ENCODE measurements at regions not wholly inside any gene's neighbourhood (a gene's known extent, or its start where the extent isn't known, plus 50 kb on each side); places are given as distances from the start of the nearest gene placed in this dataset.

- Histone ChIP-seq H3K4me3 (ENCODE audit: low read depth, low read length) (no peak overlapping the region), H3K36me3 (ENCODE audit: control insufficient read depth, insufficient read depth, low read length) (no peaks in the 10 kb centered on the region), H3K9me3 (no peaks in the 10 kb centered on the region), H3K4me1 (no peaks in the 10 kb centered on the region), H3K27me3 (replicated peaks; ENCODE audit: control insufficient read depth, insufficient read depth, low read length) (no peaks in the 10 kb centered on the region)
- intact Hi-C loops (cut with micrococcal nuclease; ENCODE audit: unreplicated experiment), result no loop called here
- Mint-ChIP-seq H3K36me3 (ENCODE audit: insufficient read depth, unreplicated experiment) (no peaks in the 10 kb centered on the region), H3K4me1 (ENCODE audit: low read depth, unreplicated experiment) (no peaks in the 10 kb centered on the region), H3K4me3 (ENCODE audit: unreplicated experiment) (no peak overlapping the region), H3K9me3 (ENCODE audit: unreplicated experiment) (no peaks in the 10 kb centered on the region), H3K27me3 (ENCODE audit: insufficient read depth, unreplicated experiment) (peaks cover 10% of the 10 kb centered on the region), H3K27ac (ENCODE audit: unreplicated experiment) (no peak overlapping the region)
- no peak for DNase-seq
- POLR2A ChIA-PET, result no interaction called here
- no TSS peak for BruUV-seq (replicated peaks)
- no peak for TF ChIP-seq CTCF (IDR thresholded peaks at IDR 0.05; ENCODE audit: insufficient read depth in 1 of 2, low read depth in 1 of 2, low read length in 1 of 2, severe bottlenecking in 1 of 2, unreplicated experiment in 1 of 2)
- CTCF ChIA-PET, result no interaction called here
These were observed 228.4 kb downstream of the IRF8 start for GRCh38 chr16:86127366-86127765.

DNA sequence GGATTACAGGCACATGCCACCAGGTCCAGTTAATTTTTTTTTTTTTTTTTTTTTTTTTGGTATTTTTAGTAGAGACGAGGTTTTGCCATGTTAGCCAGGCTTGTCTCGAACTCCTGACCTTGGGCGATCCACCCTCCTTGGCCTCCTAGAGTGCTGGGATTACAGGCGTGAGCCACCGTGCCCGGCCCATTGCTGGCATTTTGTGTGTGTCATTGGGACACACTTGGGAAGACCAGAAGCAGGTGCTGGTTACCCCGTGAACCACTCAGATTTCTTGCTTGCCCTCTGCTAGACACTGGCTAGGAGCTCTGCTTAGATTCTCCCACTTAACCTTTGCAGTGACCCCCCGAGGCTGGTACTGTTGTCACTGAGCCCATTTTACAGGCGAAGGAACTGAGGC, 229.3 kb downstream of the IRF8 start:
- peaks cover 9% of the 10 kb centered on the region for H3K27me3 Mint-ChIP-seq (ENCODE audit: insufficient read depth, unreplicated experiment)
- POLR2A ChIA-PET, result no interaction called here

DNA sequence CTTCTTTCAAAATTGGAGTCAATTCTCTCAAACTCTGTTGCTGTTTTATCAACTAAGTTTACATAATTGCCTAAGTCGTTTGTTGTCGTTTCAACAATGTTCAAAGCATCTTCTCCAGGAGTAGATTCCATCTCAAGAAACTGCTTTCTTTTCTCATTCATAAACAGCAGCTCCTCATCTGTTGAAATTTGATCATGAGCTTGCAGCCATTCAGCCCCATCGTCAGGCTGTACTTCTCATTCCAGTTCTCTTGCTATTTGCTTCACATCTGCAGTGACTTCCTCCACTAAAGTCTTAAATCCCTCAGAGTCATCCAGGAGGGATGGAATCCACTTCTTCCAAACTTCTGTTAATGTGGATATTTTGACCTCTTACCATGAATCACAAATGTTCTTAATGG, 230.6 kb downstream of the IRF8 start:
- intact Hi-C loops (cut with micrococcal nuclease; ENCODE audit: unreplicated experiment), result no loop called here
- TF ChIP-seq CTCF (IDR thresholded peaks at IDR 0.05; ENCODE audit: insufficient read depth in 1 of 2, low read depth in 1 of 2, low read length in 1 of 2, severe bottlenecking in 1 of 2, unreplicated experiment in 1 of 2), result no peak
- Histone ChIP-seq H3K4me1 (no peaks in the 10 kb centered on the region), H3K36me3 (ENCODE audit: control insufficient read depth, insufficient read depth, low read length) (no peaks in the 10 kb centered on the region), H3K27me3 (replicated peaks; ENCODE audit: control insufficient read depth, insufficient read depth, low read length) (no peaks in the 10 kb centered on the region), H3K4me3 (ENCODE audit: low read depth, low read length) (no peak overlapping the region), H3K9me3 (no peaks in the 10 kb centered on the region)
- ChIA-PET CTCF (interaction anchor here (0.7 kb wide), 1 partner anchor 57 kb away, joined by 4 read pairs; no protein-coding TSS in a partner anchor), POLR2A (no interaction called here)
- no peak overlapping the region for H3K4me3 Mint-ChIP-seq (ENCODE audit: unreplicated experiment)
- H3K27me3 Mint-ChIP-seq (ENCODE audit: insufficient read depth, unreplicated experiment), result peaks cover 9% of the 10 kb centered on the region
- no TSS peak for BruUV-seq (replicated peaks)
- no peaks in the 10 kb centered on the region for H3K9me3 Mint-ChIP-seq (ENCODE audit: unreplicated experiment)
- no peak overlapping the region for H3K27ac Mint-ChIP-seq (ENCODE audit: unreplicated experiment)
- no peak for DNase-seq
- H3K36me3 Mint-ChIP-seq (ENCODE audit: insufficient read depth, unreplicated experiment), result no peaks in the 10 kb centered on the region
- H3K4me1 Mint-ChIP-seq (ENCODE audit: low read depth, unreplicated experiment), result no peaks in the 10 kb centered on the region

More for the DNA sequence above, 229.3 kb downstream of the IRF8 start:
- Mint-ChIP-seq H3K4me3 (ENCODE audit: unreplicated experiment) (no peak overlapping the region), H3K27ac (ENCODE audit: unreplicated experiment) (no peak overlapping the region), H3K4me1 (ENCODE audit: low read depth, unreplicated experiment) (no peaks in the 10 kb centered on the region), H3K9me3 (ENCODE audit: unreplicated experiment) (no peaks in the 10 kb centered on the region), H3K36me3 (ENCODE audit: insufficient read depth, unreplicated experiment) (no peaks in the 10 kb centered on the region)
- no peaks in the 10 kb centered on the region for H3K36me3 ChIP-seq (ENCODE audit: control insufficient read depth, insufficient read depth, low read length)
- TF ChIP-seq CTCF (IDR thresholded peaks at IDR 0.05; ENCODE audit: insufficient read depth in 1 of 2, low read depth in 1 of 2, low read length in 1 of 2, severe bottlenecking in 1 of 2, unreplicated experiment in 1 of 2), result no peak
- no peaks in the 10 kb centered on the region for H3K27me3 ChIP-seq (replicated peaks; ENCODE audit: control insufficient read depth, insufficient read depth, low read length)
- no peak overlapping the region for H3K4me3 ChIP-seq (ENCODE audit: low read depth, low read length)
- no peaks in the 10 kb centered on the region for H3K4me1 ChIP-seq
- CTCF ChIA-PET, result no interaction called here
- no peaks in the 10 kb centered on the region for H3K9me3 ChIP-seq
- DNase-seq, result no peak
- no TSS peak for BruUV-seq (replicated peaks)
- intact Hi-C loops (cut with micrococcal nuclease; ENCODE audit: unreplicated experiment), result no loop called here
